IMR-90 (cell line): ENCODE measurements at regions not wholly inside any gene's neighbourhood (a gene's known extent, or its start where the extent isn't known, plus 50 kb on each side); places are given as distances from the start of the nearest gene placed in this dataset.

ENCODE experiments used
- ATAC-seq: fragments of 200-7000 bp; cut with Tn5 transposase; 2 replicates; pipeline ENCODE4 v1.9.1; 2020; ENCODE audit warnings: low read depth, mild to moderate bottlenecking, moderate library complexity
- BruUV-seq: library from RNA; stranded (reverse); fragments of 400-500 nt; replicated peaks from 2 replicates; lab custom pipeline; 2021; lab: Mats Ljungman, UMichigan
- CTCF ChIA-PET: fragments of 300-600 bp; formaldehyde crosslinking; extraction: SDS; loops from one replicate; lab custom pipeline; 2021; ENCODE audit warnings: antibody characterized with exemption; lab: Yijun Ruan, JAX
- POLR2A ChIA-PET: fragments of 300-600 bp; sonication (Branson Sonifier 250); formaldehyde crosslinking; loops from one replicate; lab custom pipeline; 2022; ENCODE audit warnings: antibody characterized with exemption; ENCODE audit not compliant: unreplicated experiment; lab: Charles Lee
- DNase-seq: peaks from one replicate; pipeline ENCODE4 v3.0.0; 2013
- H2AFZ ChIP-seq: replicated peaks from 2 replicates; pipeline ENCODE3; 2013; ENCODE audit warnings: low read length, mild to moderate bottlenecking; ENCODE audit not compliant: poor library complexity
- H2AK5ac ChIP-seq: 2 replicates; pipeline ENCODE4 v1.6.1; 2013; ENCODE audit warnings: low read depth, low read length, inconsistent platforms
- H2AK9ac ChIP-seq: replicated peaks from 2 replicates; pipeline ENCODE3; 2013; ENCODE audit warnings: mild to moderate bottlenecking, low read depth, low read length, moderate library complexity; ENCODE audit not compliant: poor library complexity
- H2BK120ac ChIP-seq: 2 replicates; pipeline ENCODE4 v1.6.1; 2013; ENCODE audit warnings: low read depth, low read length, inconsistent platforms
- H2BK15ac ChIP-seq: 3 replicates; pipeline ENCODE4 v1.6.1; 2013; ENCODE audit warnings: low read depth, low read length, inconsistent platforms
- H2BK20ac ChIP-seq: 2 replicates; pipeline ENCODE4 v1.6.1; 2013; ENCODE audit warnings: low read depth, mild to moderate bottlenecking, inconsistent platforms, low read length, moderate library complexity
- H2BK5ac ChIP-seq: 2 replicates; pipeline ENCODE4 v1.6.1; 2013; ENCODE audit warnings: mild to moderate bottlenecking, low read depth, low read length, inconsistent platforms; ENCODE audit not compliant: poor library complexity, severe bottlenecking
- H3K14ac ChIP-seq: replicated peaks from 2 replicates; pipeline ENCODE4 v1.6.1; 2013; ENCODE audit warnings: low read depth, low read length, inconsistent platforms
- H3K18ac ChIP-seq: 2 replicates; pipeline ENCODE4 v1.6.1; 2013; ENCODE audit warnings: low read depth, low read length, control low read depth
- H3K23ac ChIP-seq: 2 replicates; pipeline ENCODE4 v1.6.1; 2013; ENCODE audit warnings: low read depth, low read length, inconsistent platforms
- H3K27ac ChIP-seq: 2 replicates; pipeline ENCODE4 v1.5.1; 2013; ENCODE audit warnings: mild to moderate bottlenecking, control low read depth, low read length; ENCODE audit not compliant: insufficient read depth
- H3K27me3 ChIP-seq: 2 replicates; pipeline ENCODE4 v1.6.1; 2013; ENCODE audit warnings: low read length; ENCODE audit not compliant: control insufficient read depth, insufficient read depth
- H3K36me3 ChIP-seq: 2 replicates; pipeline ENCODE4 v1.6.1; 2013; ENCODE audit warnings: low read length, mixed read lengths; ENCODE audit not compliant: control insufficient read depth, insufficient read depth
- H3K4ac ChIP-seq: 2 replicates; pipeline ENCODE4 v1.6.1; 2013; ENCODE audit warnings: low read depth, low read length, inconsistent platforms
- H3K4me1 ChIP-seq: 2 replicates; pipeline ENCODE4 v1.6.1; 2013; ENCODE audit warnings: low read length, mixed read lengths; ENCODE audit not compliant: control insufficient read depth, insufficient read depth
- H3K4me2 ChIP-seq: 2 replicates; pipeline ENCODE4 v1.6.1; 2013; ENCODE audit warnings: low read depth, mild to moderate bottlenecking, control low read depth, low read length, moderate library complexity
- H3K4me3 ChIP-seq: 2 replicates; pipeline ENCODE4 v1.5.1; 2013; ENCODE audit warnings: low read depth, mild to moderate bottlenecking, control low read depth, low read length, moderate library complexity; ENCODE audit not compliant: insufficient read depth
- H3K56ac ChIP-seq: 2 replicates; pipeline ENCODE4 v1.6.1; 2013; ENCODE audit warnings: low read length, inconsistent platforms; ENCODE audit not compliant: insufficient read depth; ENCODE audit errors: extremely low read depth
- H3K79me1 ChIP-seq, 2 experiments: 2 replicates each; pipeline ENCODE4 v1.6.1; 2013; ENCODE audit warnings: low read length in 2 of 2, inconsistent platforms in 1 of 2, low read depth in 1 of 2
- H3K9ac ChIP-seq: 2 replicates; pipeline ENCODE4 v1.6.1; 2013; ENCODE audit warnings: low read depth, low read length, control low read depth
- H3K9me1 ChIP-seq: 2 replicates; pipeline ENCODE4 v1.6.1; 2013; ENCODE audit warnings: low read length, inconsistent platforms; ENCODE audit not compliant: insufficient read depth
- H3K9me3 ChIP-seq: 2 replicates; pipeline ENCODE4 v1.6.1; 2013; ENCODE audit warnings: low read length; ENCODE audit not compliant: control insufficient read depth, insufficient read depth
- H4K20me1 ChIP-seq: 2 replicates; pipeline ENCODE4 v1.6.1; 2013; ENCODE audit warnings: low read length, inconsistent platforms; ENCODE audit not compliant: insufficient read depth
- H4K5ac ChIP-seq: 2 replicates; pipeline ENCODE4 v1.6.1; 2013; ENCODE audit warnings: mild to moderate bottlenecking, low read depth, low read length, control low read depth
- H4K8ac ChIP-seq, 2 experiments: 2 replicates each; pipeline ENCODE4 v1.6.1; 2013; ENCODE audit warnings: low read depth in 2 of 2, low read length in 2 of 2, control low read depth in 1 of 2, inconsistent platforms in 1 of 2
- H4K91ac ChIP-seq: 2 replicates; pipeline ENCODE4 v1.6.1; 2013; ENCODE audit warnings: low read depth, low read length, inconsistent platforms; ENCODE audit not compliant: insufficient read depth
- BHLHE40 ChIP-seq: fragments of 150-350 bp; IDR thresholded peaks from 2 replicates; pipeline ENCODE4 v1.6.1; 2016; ENCODE audit warnings: mild to moderate bottlenecking, low read depth, low read length
- CEBPB ChIP-seq: IDR thresholded peaks from 2 replicates; pipeline ENCODE4 v1.6.1; 2012; ENCODE audit warnings: low read depth, low read length, improper control_type of control experiment
- CHD1 ChIP-seq: IDR thresholded peaks from 2 replicates; pipeline ENCODE4 v1.6.1; 2012; ENCODE audit warnings: low read depth, low read length, improper control_type of control experiment
- CTCF ChIP-seq: conservative IDR thresholded peaks from 2 replicates; pipeline ENCODE4 v1.5.1; 2012; ENCODE audit warnings: mild to moderate bottlenecking, low read depth, low read length, improper control_type of control experiment
- ELK1 ChIP-seq: fragments of 150-350 bp; IDR thresholded peaks from 2 replicates; pipeline ENCODE4 v1.6.1; 2016; ENCODE audit warnings: low read depth, mild to moderate bottlenecking, low read length, moderate library complexity, borderline replicate concordance
- FOS ChIP-seq: fragments of 150-350 bp; IDR thresholded peaks from 2 replicates; pipeline ENCODE4 v1.6.1; 2016; ENCODE audit warnings: low read depth, low read length
- MAFK ChIP-seq: IDR thresholded peaks from 2 replicates; pipeline ENCODE4 v1.6.1; 2012; ENCODE audit warnings: low read depth, low read length, improper control_type of control experiment
- MAZ ChIP-seq: IDR thresholded peaks from 2 replicates; pipeline ENCODE4 v1.6.1; 2012; ENCODE audit warnings: low read depth, mild to moderate bottlenecking, low read length, improper control_type of control experiment, moderate library complexity, borderline replicate concordance
- MXI1 ChIP-seq: IDR thresholded peaks from 2 replicates; pipeline ENCODE4 v1.6.1; 2012; ENCODE audit warnings: low read depth, mild to moderate bottlenecking, low read length, moderate library complexity, borderline replicate concordance
- NFE2L2 ChIP-seq: fragments of 150-350 bp; IDR thresholded peaks from 2 replicates; pipeline ENCODE4 v1.6.1; 2016; ENCODE audit warnings: low read depth, mild to moderate bottlenecking, low read length
- POLR2A ChIP-seq: IDR thresholded peaks from 2 replicates; pipeline ENCODE4 v1.6.1; 2012; ENCODE audit warnings: mild to moderate bottlenecking, low read depth, low read length
- RAD21 ChIP-seq: IDR thresholded peaks from 2 replicates; pipeline ENCODE4 v1.6.1; 2012; ENCODE audit warnings: low read length, improper control_type of control experiment
- RCOR1 ChIP-seq: IDR thresholded peaks from 2 replicates; pipeline ENCODE4 v1.6.1; 2012; ENCODE audit warnings: mild to moderate bottlenecking, low read length, improper control_type of control experiment; ENCODE audit not compliant: insufficient replicate concordance
- RFX5 ChIP-seq: IDR thresholded peaks from 2 replicates; pipeline ENCODE4 v1.8.0; 2012; ENCODE audit warnings: low read depth, mild to moderate bottlenecking, low read length, moderate library complexity
- USF2 ChIP-seq: fragments of 150-350 bp; IDR thresholded peaks from 2 replicates; pipeline ENCODE4 v1.6.1; 2017; ENCODE audit warnings: mild to moderate bottlenecking, antibody characterized with exemption, low read length, low read depth
- WGBS, 2 experiments: methylation state at CpG; one replicate each; pipeline versions ENCODE4 v1.1.5 to v1.1.7; 2013; ENCODE audit warnings: missing lambda C conversion rate in 2 of 2; ENCODE audit not compliant: insufficient read length in 1 of 2; ENCODE audit errors: extremely low coverage in 2 of 2; 5-methylcytosine and 5-hydroxymethylcytosine counted together
- dilution Hi-C: fragments of 300-500 bp; cut with HindIII; formaldehyde crosslinking; loops from one replicate; pipeline ENCODE4 v1.14.3; 2018; ENCODE audit warnings: low sequenced_read_pairs; ENCODE audit not compliant: unreplicated experiment
- in situ Hi-C: fragments of 300-500 bp; cut with MboI; formaldehyde crosslinking; loops from 3 replicates; pipeline ENCODE4 v1.14.3; 2019; ENCODE audit warnings: low sequenced_read_pairs, inconsistent platforms, mixed read lengths
- intact Hi-C: fragments of 100-400 bp; cut with micrococcal nuclease; formaldehyde crosslinking; loops from 2 replicates; pipeline ENCODE4 v1.10.0; 2022

GRCh38 chr2:120834206-120834605 lies 98.5 kb downstream of the GLI2 start:
- Histone ChIP-seq H3K4me3 (no peak overlapping the region), H3K27ac (no peak overlapping the region), H3K79me1 (peaks cover 34 to 76% of the 10 kb centered on the region in 2 experiments), H3K4me2 (no peak overlapping the region), H2BK5ac (no peak overlapping the region), H2AK9ac (no peak overlapping the region), H3K9ac (no peak overlapping the region), H2AFZ (no peak overlapping the region), H4K8ac (no peak overlapping the region), H3K56ac (no peak overlapping the region), H2AK5ac (no peak overlapping the region), H3K27me3 (no peaks in the 10 kb centered on the region), H2BK15ac (no peak overlapping the region), H3K14ac (no peak overlapping the region), H2BK120ac (no peak overlapping the region), H4K20me1 (peaks cover 73% of the 10 kb centered on the region), H4K91ac (no peak overlapping the region), H2BK20ac (peak overlapping the region; percentile 24; the same call in 1 of the 2 replicates), H3K4ac (peak overlapping the region; percentile 23; the same call in 1 of the 2 replicates), H3K18ac (no peak overlapping the region), H4K5ac (no peak overlapping the region), H3K9me3 (0 out of 2 replicates have a peak, but pooled peaks cover 1% of the 10 kb centered on the region), H3K36me3 (peaks cover 7% of the 10 kb centered on the region), H3K9me1 (peaks cover 42% of the 10 kb centered on the region), H3K23ac (no peak overlapping the region), H3K4me1 (peaks cover 12% of the 10 kb centered on the region; the same call in 1 of the 2 replicates)
- no CpG with 5 or more reads among the region's 3 CpGs for WGBS, 2 experiments
- dilution Hi-C loops (no loop called here), in situ Hi-C loops (no loop called here), intact Hi-C loops (no loop called here)
- CTCF ChIA-PET, result no interaction called here
- ATAC-seq (no peak), DNase-seq (no peak)
- POLR2A ChIA-PET, result no interaction called here
- no TSS peak for BruUV-seq
- TF ChIP-seq RCOR1 (no peak), RFX5 (no peak), MAZ (no peak), MXI1 (no peak), USF2 (no peak), ELK1 (no peak), CHD1 (no peak), BHLHE40 (no peak), CEBPB (no peak), MAFK (no peak), RAD21 (no peak), FOS (no peak), POLR2A (no peak), CTCF (no peak), NFE2L2 (no peak)
